Kidney epithelial cell (primary cell): ENCODE measurements at regions not wholly inside any gene's neighbourhood (a gene's known extent, or its start where the extent isn't known, plus 50 kb on each side); places are given as distances from the start of the nearest gene placed in this dataset.

Source experiments
- DNase-seq: peaks from one replicate; pipeline ENCODE4 v3.0.0-alpha.2; 2010; ENCODE audit warnings: low read depth
- H3K27me3 ChIP-seq: 2 replicates; pipeline ENCODE4 v1.6.0; 2011; ENCODE audit warnings: low read length; ENCODE audit not compliant: control insufficient read depth, insufficient read depth
- H3K36me3 ChIP-seq: 2 replicates; pipeline ENCODE4 v1.5.1; 2011; ENCODE audit warnings: low read length; ENCODE audit not compliant: control insufficient read depth, insufficient read depth
- H3K4me3 ChIP-seq: 2 replicates; pipeline ENCODE4 v1.5.1; 2011; ENCODE audit warnings: low read depth, mild to moderate bottlenecking, control low read depth, low read length
- CTCF ChIP-seq: IDR thresholded peaks from 2 replicates; pipeline ENCODE4 v1.5.1; 2011; ENCODE audit warnings: mild to moderate bottlenecking, moderate library complexity, low read length, control low read depth, inconsistent platforms; ENCODE audit not compliant: insufficient read depth, poor library complexity, severe bottlenecking

GRCh38 chr1:100626397-100626796 is 88.5 kb downstream of the GPR88 start:
- TF ChIP-seq CTCF: no peak
- Histone ChIP-seq H3K27me3 (no peaks in the 10 kb centered on the region), H3K4me3 (no peak overlapping the region), H3K36me3 (no peaks in the 10 kb centered on the region)
- DNase-seq: no peak

GRCh38 chr1:100627054-100627716 is 89.2 kb downstream of the GPR88 start:
- H3K4me3 ChIP-seq: no peak overlapping the region
- DNase-seq: no peak
- no peaks in the 10 kb centered on the region for H3K36me3 ChIP-seq
- TF ChIP-seq CTCF: no peak
- H3K27me3 ChIP-seq: no peaks in the 10 kb centered on the region

GRCh38 chr1:100627936-100628335 is 90.0 kb downstream of the GPR88 start:
- no peak for TF ChIP-seq CTCF
- H3K27me3 ChIP-seq: no peaks in the 10 kb centered on the region
- no peak for DNase-seq
- no peak overlapping the region for H3K4me3 ChIP-seq
- H3K36me3 ChIP-seq: no peaks in the 10 kb centered on the region

GRCh38 chr1:100628631-100629081 is 90.7 kb downstream of the GPR88 start:
- TF ChIP-seq CTCF: no peak
- DNase-seq: no peak
- H3K4me3 ChIP-seq: no peak overlapping the region
- H3K27me3 ChIP-seq: no peaks in the 10 kb centered on the region
- H3K36me3 ChIP-seq: no peaks in the 10 kb centered on the region

GRCh38 chr1:100629391-100629790 is 90.2 kb upstream of the VCAM1 start:
- Histone ChIP-seq H3K4me3 (no peak overlapping the region), H3K27me3 (no peaks in the 10 kb centered on the region), H3K36me3 (no peaks in the 10 kb centered on the region)
- DNase-seq: no peak
- no peak for TF ChIP-seq CTCF

GRCh38 chr1:100631015-100631551 is 88.5 kb upstream of the VCAM1 start:
- Histone ChIP-seq H3K4me3 (no peak overlapping the region), H3K27me3 (no peaks in the 10 kb centered on the region), H3K36me3 (no peaks in the 10 kb centered on the region)
- no peak for TF ChIP-seq CTCF
- peak; percentile 79 for DNase-seq
